Hippocampal formation (tissue), 2 donors: ENCODE measurements at regions not wholly inside any gene's neighbourhood (a gene's known extent, or its start where the extent isn't known, plus 50 kb on each side); places are given as distances from the start of the nearest gene placed in this dataset.

Source experiments
- DNase-seq, 2 donors: peaks; one replicate each; lab custom pipeline; 2025; lab: John Stamatoyannopoulos, UW

- DNase-seq: no peak
These were observed 100.7 kb upstream of the RTL1 start for GRCh38 chr14:101004176-101004575.

- DNase-seq: no peak
These were observed 101.4 kb upstream of the RTL1 start for GRCh38 chr14:101004954-101005353.

- DNase-seq: peak in 1 of 2 donors; percentile 30
These were observed 101.9 kb upstream of the RTL1 start for GRCh38 chr14:101005447-101005846.

- peak in 1 of 2 donors; percentile 12 for DNase-seq
These were observed 102.5 kb upstream of the RTL1 start for GRCh38 chr14:101006008-101006407.

- no peak for DNase-seq
These were observed 103.6 kb upstream of the RTL1 start for GRCh38 chr14:101007004-101007614.

- DNase-seq: no peak
These were observed 104.2 kb upstream of the RTL1 start for GRCh38 chr14:101007765-101008164.

GRCh38 chr14:101008196-101008595 is 104.7 kb upstream of the RTL1 start:
- no peak for DNase-seq

- DNase-seq: no peak
These were observed 105.3 kb upstream of the RTL1 start for GRCh38 chr14:101008631-101009336.

- DNase-seq: no peak
These were observed 106.0 kb upstream of the RTL1 start for GRCh38 chr14:101009531-101009930.

- no peak for DNase-seq
These were observed 106.8 kb upstream of the RTL1 start for GRCh38 chr14:101010293-101010692.

- no peak for DNase-seq
These were observed 107.3 kb upstream of the RTL1 start for GRCh38 chr14:101010835-101011234.

- DNase-seq: no peak
These were observed 113.7 kb upstream of the RTL1 start for GRCh38 chr14:101017209-101017608.

GRCh38 chr14:101017806-101018560 is 114.5 kb upstream of the RTL1 start:
- DNase-seq: no peak

- DNase-seq: no peak
These were observed 115.2 kb upstream of the RTL1 start for GRCh38 chr14:101018561-101019290.

- DNase-seq: no peak
These were observed 116.0 kb upstream of the RTL1 start for GRCh38 chr14:101019541-101019940.

- DNase-seq: no peak
These were observed 116.6 kb upstream of the RTL1 start for GRCh38 chr14:101019990-101020710.

GRCh38 chr14:101020834-101021370 is 117.4 kb upstream of the RTL1 start:
- DNase-seq: no peak

GRCh38 chr14:101022121-101022520 is 118.6 kb upstream of the RTL1 start:
- DNase-seq: no peak

- DNase-seq: no peak
These were observed 119.5 kb upstream of the RTL1 start for GRCh38 chr14:101022916-101023435.

GRCh38 chr14:101024686-101025085 is 121.2 kb upstream of the RTL1 start:
- DNase-seq: no peak

- no peak for DNase-seq
These were observed 121.6 kb upstream of the RTL1 start for GRCh38 chr14:101025131-101025530.
